ENCODE measurements at regions not wholly inside any gene's neighbourhood (a gene's known extent, or its start where the extent isn't known, plus 50 kb on each side); places are given as distances from the start of the nearest gene placed in this dataset.
A peak's percentile ranks its signal among the peaks of the same experiment; 100 is the strongest.

DNA sequence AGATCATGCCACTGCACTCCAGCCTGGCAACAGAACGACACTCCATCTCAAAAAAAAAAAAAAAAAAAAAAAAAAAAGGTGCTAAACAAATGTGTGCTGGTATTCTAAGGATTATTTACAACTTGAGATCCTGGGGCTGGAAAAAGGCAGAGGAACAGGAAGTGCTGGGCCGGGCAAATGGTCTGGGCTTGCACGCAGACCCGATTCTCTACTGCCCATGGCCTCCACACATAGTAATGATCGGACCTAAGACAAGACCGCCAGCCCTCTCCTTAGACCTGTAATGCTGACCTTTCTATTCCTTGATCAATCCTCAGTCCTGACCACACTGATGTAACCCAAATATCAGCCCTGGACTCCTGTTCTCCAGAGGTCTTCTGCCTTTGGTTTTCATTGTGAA is 67.8 kb downstream of the EFNB1 start:
- no peaks in the 10 kb centered on the region for H3K36me3 Mint-ChIP-seq (ENCODE audit: low read depth)
- TF ChIP-seq, protein P1, sequence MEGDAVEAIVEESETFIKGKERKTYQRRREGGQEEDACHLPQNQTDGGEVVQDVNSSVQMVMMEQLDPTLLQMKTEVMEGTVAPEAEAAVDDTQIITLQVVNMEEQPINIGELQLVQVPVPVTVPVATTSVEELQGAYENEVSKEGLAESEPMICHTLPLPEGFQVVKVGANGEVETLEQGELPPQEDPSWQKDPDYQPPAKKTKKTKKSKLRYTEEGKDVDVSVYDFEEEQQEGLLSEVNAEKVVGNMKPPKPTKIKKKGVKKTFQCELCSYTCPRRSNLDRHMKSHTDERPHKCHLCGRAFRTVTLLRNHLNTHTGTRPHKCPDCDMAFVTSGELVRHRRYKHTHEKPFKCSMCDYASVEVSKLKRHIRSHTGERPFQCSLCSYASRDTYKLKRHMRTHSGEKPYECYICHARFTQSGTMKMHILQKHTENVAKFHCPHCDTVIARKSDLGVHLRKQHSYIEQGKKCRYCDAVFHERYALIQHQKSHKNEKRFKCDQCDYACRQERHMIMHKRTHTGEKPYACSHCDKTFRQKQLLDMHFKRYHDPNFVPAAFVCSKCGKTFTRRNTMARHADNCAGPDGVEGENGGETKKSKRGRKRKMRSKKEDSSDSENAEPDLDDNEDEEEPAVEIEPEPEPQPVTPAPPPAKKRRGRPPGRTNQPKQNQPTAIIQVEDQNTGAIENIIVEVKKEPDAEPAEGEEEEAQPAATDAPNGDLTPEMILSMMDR (conservative IDR thresholded peaks at IDR 0.05), result no peak
- no peak overlapping the region for H3K27ac Mint-ChIP-seq (ENCODE audit: unreplicated experiment)
- no peak overlapping the region for H3K4me3 Mint-ChIP-seq
- no peaks in the 10 kb centered on the region for H3K27me3 Mint-ChIP-seq (ENCODE audit: low read depth)
- H3K9me3 Mint-ChIP-seq, result no peaks in the 10 kb centered on the region
- DNase-seq (ENCODE audit: low read depth, low spot score), result no peak
- H3K4me1 Mint-ChIP-seq, result peaks cover 35% of the 10 kb centered on the region

DNA sequence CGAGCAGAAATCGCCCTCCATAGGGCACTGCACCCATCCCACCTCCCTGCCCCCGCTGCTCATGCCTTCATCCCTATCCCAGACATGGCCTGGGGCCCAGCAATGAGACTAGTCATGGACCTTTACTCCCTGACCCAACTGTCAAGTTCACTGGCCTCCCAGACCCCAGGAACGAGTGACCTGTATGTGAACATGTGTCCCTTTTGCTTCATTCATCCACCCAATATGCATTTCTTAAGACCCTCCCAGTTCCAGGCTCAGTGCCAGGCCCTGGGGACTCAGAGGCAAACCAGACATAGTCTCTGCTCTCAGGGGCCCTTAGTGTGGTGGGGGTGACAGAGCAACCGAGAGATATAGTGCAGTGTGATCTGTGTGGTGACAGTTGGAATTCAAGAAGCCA is 67.0 kb downstream of the EFNB1 start:
- H3K4me1 Mint-ChIP-seq, result peaks cover 35% of the 10 kb centered on the region
- no peak overlapping the region for H3K4me3 Mint-ChIP-seq
- no peak for DNase-seq (ENCODE audit: low read depth, low spot score)
- no peaks in the 10 kb centered on the region for H3K27me3 Mint-ChIP-seq (ENCODE audit: low read depth)
- H3K9me3 Mint-ChIP-seq, result peaks cover 3% of the 10 kb centered on the region
- H3K36me3 Mint-ChIP-seq (ENCODE audit: low read depth), result no peaks in the 10 kb centered on the region
- TF ChIP-seq, protein P1 (conservative IDR thresholded peaks at IDR 0.05), result no peak
- no peak overlapping the region for H3K27ac Mint-ChIP-seq (ENCODE audit: unreplicated experiment)

DNA sequence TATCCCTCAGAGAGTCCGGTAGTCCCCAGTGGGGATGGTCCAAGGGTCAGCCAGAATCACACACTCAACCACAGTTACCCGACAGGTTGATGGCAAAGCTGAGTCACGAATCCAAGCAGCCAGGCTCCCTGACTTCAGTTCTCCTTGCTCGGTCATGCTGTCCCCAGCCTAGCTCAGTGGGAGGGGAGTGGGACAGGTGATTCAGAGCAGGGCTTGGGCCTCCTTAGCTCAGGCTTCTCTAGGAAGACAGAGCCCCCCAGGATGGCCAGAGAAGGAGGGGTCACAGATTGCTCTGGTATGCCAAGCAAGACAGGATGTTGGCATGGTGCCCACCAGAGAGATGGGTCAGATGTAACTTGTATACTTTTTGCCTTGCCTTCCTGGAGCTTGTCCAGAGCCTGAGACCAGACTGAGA is 66.5 kb downstream of the EFNB1 start:
- Mint-ChIP-seq H3K9me3 (peaks cover 4% of the 10 kb centered on the region), H3K4me1 (peaks cover 35% of the 10 kb centered on the region), H3K27ac (ENCODE audit: unreplicated experiment) (no peak overlapping the region)

DNA sequence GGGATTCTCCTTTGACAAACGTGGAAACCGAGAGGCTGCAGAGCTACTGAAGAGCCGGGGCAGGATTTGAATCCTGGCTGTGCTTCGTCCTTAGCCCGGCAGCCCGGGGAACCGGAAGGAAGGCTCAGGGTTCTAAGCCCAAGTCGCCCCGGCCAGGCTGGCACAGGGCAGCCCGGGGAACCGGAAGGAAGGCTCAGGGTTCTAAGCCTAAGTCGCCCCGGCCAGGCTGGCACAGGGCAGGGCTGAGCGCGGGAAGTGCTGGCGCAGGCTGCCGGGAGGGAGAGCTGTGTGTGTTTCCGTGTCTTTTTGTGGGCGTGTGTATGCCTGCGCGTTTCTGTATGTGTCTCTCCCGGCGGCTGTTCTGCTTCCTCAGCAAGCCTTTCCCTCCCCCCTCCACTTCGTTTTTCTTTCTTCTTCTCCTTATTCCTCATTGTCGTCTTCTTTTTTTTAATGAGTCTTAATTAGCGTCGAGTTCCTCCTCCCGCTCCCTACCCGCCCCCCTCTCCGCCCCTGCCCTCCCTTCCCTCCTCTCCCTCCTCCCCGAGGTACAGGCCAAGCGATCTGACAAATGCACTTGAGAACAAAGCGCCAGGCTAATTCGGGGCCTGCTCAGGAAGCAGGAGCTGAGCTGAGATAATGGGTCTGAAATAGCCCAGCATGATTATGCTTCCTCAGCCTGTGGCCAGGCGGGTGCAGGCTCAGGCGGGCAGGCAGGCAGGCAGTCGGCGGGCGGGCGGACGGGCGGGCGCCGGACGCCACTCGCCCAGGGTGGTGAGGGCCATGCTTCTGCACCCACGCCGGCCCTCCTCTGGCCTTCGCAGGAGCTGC is 65.9 kb downstream of the EFNB1 start:
- no peak for DNase-seq (ENCODE audit: low read depth, low spot score)
- TF ChIP-seq, protein P1 (conservative IDR thresholded peaks at IDR 0.05), result no peak
- peak overlapping the region; percentile 55 for H3K4me3 Mint-ChIP-seq
- H3K36me3 Mint-ChIP-seq (ENCODE audit: low read depth), result no peaks in the 10 kb centered on the region
- H3K27me3 Mint-ChIP-seq (ENCODE audit: low read depth), result no peaks in the 10 kb centered on the region
- peaks cover 35% of the 10 kb centered on the region for H3K4me1 Mint-ChIP-seq
- H3K9me3 Mint-ChIP-seq, result peaks cover 4% of the 10 kb centered on the region
- peak overlapping the region; percentile 9 for H3K27ac Mint-ChIP-seq (ENCODE audit: unreplicated experiment)

More for the DNA sequence above, 66.5 kb downstream of the EFNB1 start:
- no peak for DNase-seq (ENCODE audit: low read depth, low spot score)
- H3K36me3 Mint-ChIP-seq (ENCODE audit: low read depth), result no peaks in the 10 kb centered on the region
- no peaks in the 10 kb centered on the region for H3K27me3 Mint-ChIP-seq (ENCODE audit: low read depth)
- H3K4me3 Mint-ChIP-seq, result no peak overlapping the region
- TF ChIP-seq, protein P1 (conservative IDR thresholded peaks at IDR 0.05), result no peak

DNA sequence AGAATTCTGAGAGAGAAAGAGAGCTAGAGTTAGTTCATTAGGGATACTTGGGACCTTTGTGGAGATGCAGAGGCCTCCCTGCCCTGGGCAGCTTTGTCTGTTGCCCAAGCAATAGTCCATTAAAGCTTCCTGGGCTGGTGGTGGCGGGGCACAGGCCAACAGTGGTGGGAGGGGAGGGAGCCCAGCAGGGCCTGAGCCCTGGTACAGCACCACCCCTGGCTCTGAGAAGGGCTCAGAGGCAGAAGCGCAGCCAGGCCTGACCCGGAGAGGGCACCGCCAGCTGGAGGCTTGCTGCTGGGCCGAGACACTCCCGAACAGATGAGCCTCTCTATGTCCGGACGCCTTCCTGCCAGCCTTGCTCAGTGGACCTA is 65.3 kb downstream of the EFNB1 start:
- Mint-ChIP-seq H3K4me3 (peak overlapping the region; percentile 24), H3K36me3 (ENCODE audit: low read depth) (no peaks in the 10 kb centered on the region), H3K27me3 (ENCODE audit: low read depth) (no peaks in the 10 kb centered on the region), H3K27ac (ENCODE audit: unreplicated experiment) (no peak overlapping the region), H3K9me3 (peaks cover 4% of the 10 kb centered on the region), H3K4me1 (peaks cover 35% of the 10 kb centered on the region)
- TF ChIP-seq, protein P1 (conservative IDR thresholded peaks at IDR 0.05), result no peak
- DNase-seq (ENCODE audit: low read depth, low spot score), result no peak
